DOHH2 (cell line): ENCODE measurements at regions not wholly inside any gene's neighbourhood (a gene's known extent, or its start where the extent isn't known, plus 50 kb on each side); places are given as distances from the start of the nearest gene placed in this dataset.

Experiments used
- CTCF ChIP-seq: fragments of 200-600 bp; sonication (generic); IDR thresholded peaks from one replicate; pipeline ENCODE4 v1.5.1; 2014; ENCODE audit warnings: antibody characterized with exemption, mild to moderate bottlenecking, low read depth, low read length; ENCODE audit not compliant: poor library complexity, severe bottlenecking
- EZH2phosphoT487 ChIP-seq: fragments of 200-600 bp; sonication (generic); IDR thresholded peaks from 2 replicates; pipeline ENCODE4 v1.6.1; 2017; ENCODE audit warnings: borderline replicate concordance, mild to moderate bottlenecking, antibody characterized with exemption, low read length, moderate library complexity, mixed read lengths

DNA sequence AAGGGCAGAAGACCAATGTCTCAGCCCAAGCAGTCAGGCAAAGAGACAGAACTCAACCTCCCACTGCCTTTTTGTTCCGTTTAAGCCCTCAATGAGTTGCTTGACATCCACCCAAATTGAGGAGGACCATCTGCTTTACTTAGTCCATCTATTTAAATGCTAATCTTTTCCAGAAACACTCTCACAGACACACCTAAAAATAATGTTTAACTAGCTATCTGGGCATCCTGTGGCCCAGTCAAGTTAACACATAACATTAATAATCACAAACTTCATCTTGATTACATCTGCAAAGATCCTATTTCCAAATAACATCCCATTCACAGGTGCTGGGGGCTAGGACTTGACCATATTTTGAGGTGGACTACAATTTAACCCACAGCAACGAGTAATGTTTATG is 115.7 kb downstream of the RAB11FIP2 start:
- TF ChIP-seq CTCF: no peak
- TF ChIP-seq EZH2phosphoT487: no peak
